ENCODE measurements at regions not wholly inside any gene's neighbourhood (a gene's known extent, or its start where the extent isn't known, plus 50 kb on each side); places are given as distances from the start of the nearest gene placed in this dataset.

GRCh38 chr2:207469451-207469850 lies 60.3 kb upstream of the CREB1 start:
- Histone ChIP-seq H3K9ac (ENCODE audit: low read depth in 2 of 2, low read length in 2 of 2) (no peak overlapping the region), H3K27ac (no peak overlapping the region)
- no peak for TF ChIP-seq CTCF (IDR thresholded peaks at IDR 0.05)

GRCh38 chr2:207469943-207470729 lies 59.6 kb upstream of the CREB1 start:
- no peak for DNase-seq
- Histone ChIP-seq H3K27me3 (no peaks in the 10 kb centered on the region), H3K4me3 (no peak overlapping the region), H3K27ac (no peak overlapping the region), H3K4me1 (no peaks in the 10 kb centered on the region), H3K9me3 (no peaks in the 10 kb centered on the region), H3K36me3 (no peaks in the 10 kb centered on the region), H3K9ac (ENCODE audit: low read depth in 2 of 2, low read length in 2 of 2) (no peak overlapping the region)
- TF ChIP-seq CTCF (IDR thresholded peaks at IDR 0.05): no peak
- intact Hi-C loops (cut with DNase I): loop anchor here (10.0 kb wide), 1 partner anchor 775 kb away; no protein-coding TSS in a partner anchor

More at GRCh38 chr2:207469451-207469850, 60.3 kb upstream of the CREB1 start:
- Histone ChIP-seq H3K9me3 (no peaks in the 10 kb centered on the region), H3K4me3 (no peak overlapping the region), H3K27me3 (no peaks in the 10 kb centered on the region), H3K36me3 (no peaks in the 10 kb centered on the region), H3K4me1 (no peaks in the 10 kb centered on the region)
- no peak for DNase-seq
- intact Hi-C loops (cut with DNase I): no loop called here

GRCh38 chr2:207471261-207471660 lies 58.5 kb upstream of the CREB1 start:
- intact Hi-C loops (cut with DNase I): loop anchor here (10.0 kb wide), 1 partner anchor 776 kb away; no protein-coding TSS in a partner anchor
- no peak overlapping the region for H3K9ac ChIP-seq (ENCODE audit: low read depth in 2 of 2, low read length in 2 of 2)
- H3K36me3 ChIP-seq: no peaks in the 10 kb centered on the region
- no peak overlapping the region for H3K27ac ChIP-seq
- TF ChIP-seq CTCF (IDR thresholded peaks at IDR 0.05): no peak
- no peak overlapping the region for H3K4me3 ChIP-seq
- no peaks in the 10 kb centered on the region for H3K9me3 ChIP-seq
- DNase-seq: no peak
- H3K27me3 ChIP-seq: no peaks in the 10 kb centered on the region
- no peaks in the 10 kb centered on the region for H3K4me1 ChIP-seq

- intact Hi-C loops (cut with DNase I): loop anchor here (10.0 kb wide), 1 partner anchor 778 kb away; no protein-coding TSS in a partner anchor
- no peak for TF ChIP-seq CTCF (IDR thresholded peaks at IDR 0.05)
- no peak overlapping the region for H3K4me3 ChIP-seq
- no peaks in the 10 kb centered on the region for H3K9me3 ChIP-seq
- no peak overlapping the region for H3K27ac ChIP-seq
- no peaks in the 10 kb centered on the region for H3K27me3 ChIP-seq
- no peaks in the 10 kb centered on the region for H3K36me3 ChIP-seq
- H3K9ac ChIP-seq (ENCODE audit: low read depth in 2 of 2, low read length in 2 of 2): no peak overlapping the region
- no peak for DNase-seq
- H3K4me1 ChIP-seq: no peaks in the 10 kb centered on the region
Observed at GRCh38 chr2:207472343-207473048, 57.3 kb upstream of the CREB1 start.

- H3K4me3 ChIP-seq: no peak overlapping the region
- no peak overlapping the region for H3K27ac ChIP-seq
- no peak for TF ChIP-seq CTCF (IDR thresholded peaks at IDR 0.05)
- H3K9ac ChIP-seq (ENCODE audit: low read depth in 2 of 2, low read length in 2 of 2): no peak overlapping the region
- H3K36me3 ChIP-seq: no peaks in the 10 kb centered on the region
- no peaks in the 10 kb centered on the region for H3K9me3 ChIP-seq
- no peaks in the 10 kb centered on the region for H3K4me1 ChIP-seq
- DNase-seq: no peak
- no peaks in the 10 kb centered on the region for H3K27me3 ChIP-seq
- intact Hi-C loops (cut with DNase I): loop anchor here (10.0 kb wide), 1 partner anchor 778 kb away; no protein-coding TSS in a partner anchor
Observed at GRCh38 chr2:207473049-207473930, 56.5 kb upstream of the CREB1 start.
